ELF-1 (cell line): ENCODE measurements at regions not wholly inside any gene's neighbourhood (a gene's known extent, or its start where the extent isn't known, plus 50 kb on each side); places are given as distances from the start of the nearest gene placed in this dataset.

ENCODE experiments used
- DNase-seq: peaks from one replicate; pipeline ENCODE4 v3.0.0-alpha.2; 2016; ENCODE audit warnings: low read depth, low spot score

DNA sequence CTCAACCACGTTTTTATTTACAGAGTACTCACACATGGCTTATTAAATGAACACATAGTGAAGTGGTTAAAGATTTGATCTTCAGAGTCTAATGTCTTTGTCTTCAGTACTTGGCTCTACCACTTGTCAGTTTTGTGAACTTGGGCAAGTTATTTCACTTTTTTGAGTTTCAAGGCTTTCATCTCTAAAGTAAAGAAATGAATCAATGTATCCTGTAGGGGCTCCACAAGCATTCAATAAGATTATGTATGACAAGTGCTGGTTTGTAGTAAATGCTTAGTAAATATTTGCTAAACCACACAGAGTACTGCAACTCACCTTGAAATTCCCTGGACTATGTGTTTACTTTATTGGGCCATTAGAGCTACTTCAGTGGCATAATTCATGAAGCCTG lies 446.0 kb upstream of the GOT2 start:
- no peak for DNase-seq

- no peak for DNase-seq
These were observed 445.4 kb upstream of the GOT2 start for GRCh38 chr16:59179446-59180082.

GRCh38 chr16:59173408-59173831 lies 439.3 kb upstream of the GOT2 start:
- DNase-seq = no peak

GRCh38 chr16:59170099-59170712 lies 436.1 kb upstream of the GOT2 start:
- DNase-seq = peak; percentile 61

DNA sequence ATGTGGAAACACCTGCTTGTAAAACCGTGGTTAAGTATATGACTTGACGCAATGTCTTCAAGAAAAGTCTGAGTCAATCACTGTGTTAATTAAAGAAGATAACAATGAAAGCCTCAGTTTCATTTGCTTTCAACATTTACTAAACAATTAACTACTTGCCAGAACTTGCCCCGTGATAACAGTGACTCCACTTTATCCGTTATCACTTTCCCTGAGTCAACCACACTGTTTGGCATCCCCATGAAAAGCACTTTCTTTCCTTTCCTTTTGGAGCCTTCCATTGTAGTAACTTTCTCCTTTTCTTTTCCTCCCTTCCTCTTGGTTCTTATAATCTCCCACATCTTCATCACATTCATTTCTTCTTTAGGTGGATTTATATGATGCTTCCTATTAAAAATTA lies 435.1 kb upstream of the GOT2 start:
- no peak for DNase-seq

GRCh38 chr16:59168461-59169114 lies 434.5 kb upstream of the GOT2 start:
- no peak for DNase-seq

DNA sequence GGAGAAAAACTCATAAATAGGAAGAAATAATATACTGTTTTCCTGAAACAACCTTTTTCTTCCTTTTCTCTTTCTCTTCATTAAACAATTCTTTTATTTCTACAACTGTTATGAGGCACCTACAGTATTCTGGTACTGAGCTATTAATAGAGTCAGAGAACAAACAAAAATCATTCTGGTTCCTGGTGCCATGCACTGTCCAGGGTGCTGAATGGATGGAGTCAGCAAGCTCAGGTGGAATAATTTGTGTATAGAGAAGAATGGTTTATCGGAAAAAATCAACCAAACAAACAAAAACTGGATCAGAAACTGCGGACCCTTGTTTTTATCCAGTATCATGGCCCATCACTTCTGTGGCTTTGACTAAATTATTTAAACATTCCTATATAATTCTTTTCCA lies 430.3 kb upstream of the GOT2 start:
- no peak for DNase-seq

DNA sequence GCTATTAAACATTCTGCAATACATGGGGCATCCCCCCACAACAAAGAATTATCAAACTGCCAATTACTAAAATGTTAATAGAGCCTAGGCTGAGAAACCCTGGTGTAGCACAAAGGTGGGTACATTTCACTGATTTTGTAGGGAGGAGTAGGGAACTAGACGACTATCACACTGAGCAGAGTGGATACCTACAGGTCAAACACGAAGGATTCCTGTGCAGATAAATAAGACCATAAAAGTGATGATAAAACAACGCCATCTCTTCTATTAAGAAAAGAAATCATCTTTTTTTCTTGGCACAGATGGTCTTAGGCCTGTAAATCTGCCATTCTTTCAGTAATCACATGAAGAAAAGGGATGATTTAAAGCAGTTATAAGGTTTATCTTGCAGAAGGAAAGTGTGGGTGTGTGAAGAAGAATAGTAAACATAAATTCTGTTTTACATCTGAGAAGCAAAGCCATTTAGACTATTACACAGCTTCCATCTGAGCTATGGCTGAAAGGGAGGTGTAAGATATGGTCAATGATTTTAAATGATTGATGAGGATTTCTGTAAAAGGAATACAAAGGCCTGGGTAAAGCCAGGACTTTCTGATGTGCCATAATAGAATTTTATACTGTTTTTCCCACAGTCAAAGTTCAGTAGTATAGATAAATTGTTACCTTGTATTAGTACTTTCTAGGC lies 429.4 kb upstream of the GOT2 start:
- no peak for DNase-seq

- no peak for DNase-seq
These were observed 427.6 kb upstream of the GOT2 start for GRCh38 chr16:59161679-59162078.

DNA sequence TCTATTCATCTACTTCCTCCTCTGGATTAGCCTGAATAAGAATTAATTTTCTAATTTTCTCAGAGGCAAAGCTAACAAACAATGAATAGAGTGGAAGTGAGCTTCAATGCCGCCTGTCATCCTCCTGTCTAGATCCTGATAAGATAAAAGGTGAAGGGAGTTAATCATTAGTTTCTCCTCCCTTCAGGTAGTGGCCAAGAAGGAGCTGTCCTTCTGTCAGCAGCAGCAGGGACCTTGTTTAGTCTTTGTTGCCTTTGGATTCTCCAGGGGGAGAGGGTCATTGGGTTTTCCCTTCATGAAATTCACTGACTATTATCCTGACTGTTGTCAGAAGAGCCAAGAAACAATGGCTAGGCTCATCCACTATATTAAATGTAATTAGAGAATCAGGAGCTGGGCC lies 420.2 kb upstream of the GOT2 start:
- no peak for DNase-seq

GRCh38 chr16:59148769-59149155 lies 414.6 kb upstream of the GOT2 start:
- no peak for DNase-seq

DNA sequence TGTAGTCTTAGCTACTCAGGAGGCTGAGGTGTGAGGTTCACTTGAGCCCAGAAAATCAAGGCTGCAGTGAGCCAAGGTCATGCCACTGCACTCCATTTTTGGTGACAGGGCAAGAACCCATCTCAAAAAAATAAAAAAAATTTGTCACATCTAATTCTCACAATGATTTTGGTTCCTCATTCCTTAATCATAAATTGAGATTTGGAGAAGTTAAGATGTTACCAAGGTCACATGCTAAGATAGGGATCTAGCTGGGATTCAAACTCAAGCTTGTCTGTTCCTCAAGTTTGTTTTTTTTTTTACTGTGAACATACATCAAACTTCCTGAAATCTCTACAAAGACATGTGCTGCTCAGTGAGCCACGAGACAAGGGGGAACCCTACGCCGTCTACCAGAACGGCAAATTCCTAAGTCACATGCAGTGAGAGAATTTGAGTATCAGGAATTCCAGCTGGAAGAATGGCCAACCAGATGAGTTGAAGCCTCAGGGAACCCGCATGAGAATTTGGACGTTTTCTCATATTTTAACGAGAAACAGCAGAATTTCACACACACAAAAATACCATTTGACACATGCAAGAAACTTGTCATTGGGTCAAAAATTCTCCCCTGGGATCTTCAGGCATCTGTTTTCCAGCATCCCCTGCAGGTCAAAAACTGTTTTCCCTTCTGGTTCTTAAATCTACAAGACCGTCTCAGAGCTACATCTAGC lies 414.1 kb upstream of the GOT2 start:
- no peak for DNase-seq

DNA sequence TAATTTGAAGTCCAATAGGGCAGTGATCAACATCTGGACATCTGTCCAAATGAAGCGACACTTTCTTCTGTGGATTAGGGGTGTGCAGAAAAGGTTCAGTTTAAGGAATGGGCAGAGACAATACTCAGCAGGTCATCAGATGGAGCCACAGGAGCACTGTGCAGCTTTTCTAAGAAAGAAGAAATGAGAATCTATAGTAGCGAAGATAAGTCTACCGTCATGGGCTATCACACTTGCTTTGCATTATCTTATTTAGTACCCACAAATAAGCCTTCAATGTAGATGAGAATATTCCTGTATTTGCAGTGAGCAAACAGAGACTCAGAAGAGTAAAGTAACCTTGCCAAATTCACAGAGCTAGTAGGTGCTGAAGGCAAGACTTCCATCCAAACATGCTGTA lies 412.0 kb upstream of the GOT2 start:
- no peak for DNase-seq

- no peak for DNase-seq
These were observed 410.7 kb upstream of the GOT2 start for GRCh38 chr16:59144841-59145240.

DNA sequence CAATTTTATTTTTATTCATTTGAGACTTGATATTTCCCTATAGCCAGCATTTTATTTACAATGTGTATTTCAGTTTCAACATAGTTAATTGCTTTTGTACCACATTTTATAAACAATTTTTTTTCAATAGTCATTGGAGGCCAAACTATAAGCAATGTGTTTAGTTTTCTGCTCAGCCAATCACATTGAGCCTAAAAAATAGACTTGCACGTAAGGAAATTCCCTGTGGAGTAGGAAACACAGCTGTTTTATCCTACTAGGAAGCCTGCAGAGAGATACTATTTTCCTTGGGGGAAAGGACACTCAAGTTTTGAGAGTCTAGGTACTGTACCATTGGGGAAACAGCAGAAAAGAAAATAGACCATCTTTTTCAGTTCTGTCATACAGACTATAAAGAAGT lies 410.2 kb upstream of the GOT2 start:
- DNase-seq = no peak

GRCh38 chr16:59126486-59126885 lies 392.4 kb upstream of the GOT2 start:
- DNase-seq = no peak

GRCh38 chr16:59124056-59124455 lies 389.9 kb upstream of the GOT2 start:
- DNase-seq = no peak

GRCh38 chr16:59123479-59123878 lies 389.4 kb upstream of the GOT2 start:
- no peak for DNase-seq

- no peak for DNase-seq
These were observed 388.1 kb upstream of the GOT2 start for GRCh38 chr16:59122262-59122537.

- no peak for DNase-seq
These were observed 387.5 kb upstream of the GOT2 start for GRCh38 chr16:59121411-59122261.

DNA sequence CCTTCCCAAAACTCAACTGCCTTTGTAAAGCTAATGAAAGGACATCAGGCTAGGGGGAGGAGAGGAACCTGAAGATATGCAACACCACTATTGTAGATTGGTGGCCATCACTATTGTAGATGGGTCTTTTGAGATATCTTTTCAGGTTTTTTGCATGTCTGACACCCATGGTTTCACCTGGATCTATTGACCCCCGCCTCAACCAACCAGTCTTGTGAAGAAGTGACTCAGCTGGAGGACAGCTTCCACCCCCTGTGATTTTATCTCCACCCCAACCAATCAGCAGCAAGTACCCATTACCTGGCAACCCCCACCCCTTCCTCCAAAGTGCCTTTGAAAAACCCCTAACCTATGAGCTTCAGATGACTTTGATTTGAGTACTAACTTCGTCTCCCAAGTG lies 382.6 kb upstream of the GOT2 start:
- peak; percentile 12 for DNase-seq
